A673 (cell line): ENCODE measurements at regions not wholly inside any gene's neighbourhood (a gene's known extent, or its start where the extent isn't known, plus 50 kb on each side); places are given as distances from the start of the nearest gene placed in this dataset.

Experiments
- CTCF ChIP-seq: fragments of 300-800, 200-600 bp; sonication (generic); conservative IDR thresholded peaks from 2 replicates; pipeline ENCODE4 v1.5.1; 2017; ENCODE audit warnings: low read depth, mild to moderate bottlenecking, antibody characterized with exemption, low read length, moderate library complexity, mixed read lengths
- EZH2 ChIP-seq: fragments of 200-600 bp; sonication (generic); IDR thresholded peaks from 2 replicates; pipeline ENCODE4 v1.6.1; 2017; ENCODE audit warnings: borderline replicate concordance, low read depth, mild to moderate bottlenecking, mixed read lengths, antibody characterized with exemption, low read length; ENCODE audit not compliant: poor library complexity, severe bottlenecking

DNA sequence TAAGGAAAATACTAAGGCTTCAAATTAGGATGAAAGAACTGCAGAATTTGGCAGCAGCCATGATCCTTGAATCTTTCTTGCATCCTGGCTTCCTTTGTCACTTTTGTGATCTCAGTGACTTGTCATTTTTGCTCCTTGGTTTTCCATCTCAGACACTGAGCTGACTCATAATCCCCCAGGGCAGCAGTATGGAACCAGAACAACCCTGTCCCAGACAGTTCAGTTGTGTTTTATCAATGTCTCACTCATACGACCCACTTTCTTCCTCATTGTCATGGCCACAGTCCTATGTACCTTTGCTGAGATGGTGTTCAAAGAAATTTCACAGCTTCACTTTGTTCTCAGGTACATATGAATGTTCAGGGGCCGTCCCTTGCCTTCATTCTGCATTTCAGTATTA is 488.5 kb upstream of the BTBD3 start:
- TF ChIP-seq CTCF (no peak), EZH2 (no peak)
